ENCODE measurements at regions not wholly inside any gene's neighbourhood (a gene's known extent, or its start where the extent isn't known, plus 50 kb on each side); places are given as distances from the start of the nearest gene placed in this dataset.

- Histone ChIP-seq H3K27ac (no peak overlapping the region), H3K4me1 (no peaks in the 10 kb centered on the region), H3K36me3 (no peaks in the 10 kb centered on the region), H3K9me3 (no peaks in the 10 kb centered on the region), H3K27me3 (no peaks in the 10 kb centered on the region), H3K4me3 (no peak overlapping the region)
- TF ChIP-seq POLR2A (IDR thresholded peaks at IDR 0.05): no peak
- no peak for TF ChIP-seq CTCF (IDR thresholded peaks at IDR 0.05)
- no peak for DNase-seq
Observed at GRCh38 chr12:97680751-97681150, 218.1 kb downstream of the RMST start.

- DNase-seq: no peak
- Histone ChIP-seq H3K27ac (no peak overlapping the region), H3K4me1 (no peaks in the 10 kb centered on the region), H3K9me3 (no peaks in the 10 kb centered on the region), H3K4me3 (no peak overlapping the region), H3K36me3 (no peaks in the 10 kb centered on the region), H3K27me3 (no peaks in the 10 kb centered on the region)
- no peak for TF ChIP-seq POLR2A (IDR thresholded peaks at IDR 0.05)
- TF ChIP-seq CTCF (IDR thresholded peaks at IDR 0.05): no peak
Observed at GRCh38 chr12:97681612-97682504, 219.3 kb downstream of the RMST start.

GRCh38 chr12:97685360-97685759 lies 222.8 kb downstream of the RMST start:
- Histone ChIP-seq H3K27ac (no peak overlapping the region), H3K4me3 (no peak overlapping the region), H3K36me3 (no peaks in the 10 kb centered on the region), H3K4me1 (no peaks in the 10 kb centered on the region), H3K27me3 (no peaks in the 10 kb centered on the region), H3K9me3 (no peaks in the 10 kb centered on the region)
- no peak for DNase-seq
- TF ChIP-seq POLR2A (IDR thresholded peaks at IDR 0.05) (no peak), CTCF (IDR thresholded peaks at IDR 0.05) (no peak)

- Histone ChIP-seq H3K27ac (no peak overlapping the region), H3K4me3 (no peak overlapping the region), H3K27me3 (no peaks in the 10 kb centered on the region), H3K4me1 (no peaks in the 10 kb centered on the region), H3K9me3 (no peaks in the 10 kb centered on the region), H3K36me3 (no peaks in the 10 kb centered on the region)
- DNase-seq: no peak
- TF ChIP-seq POLR2A (IDR thresholded peaks at IDR 0.05) (no peak), CTCF (IDR thresholded peaks at IDR 0.05) (no peak)
Observed at GRCh38 chr12:97701901-97702300, 239.3 kb downstream of the RMST start.

- Histone ChIP-seq H3K27me3 (no peaks in the 10 kb centered on the region), H3K4me3 (no peak overlapping the region), H3K36me3 (no peaks in the 10 kb centered on the region), H3K9me3 (no peaks in the 10 kb centered on the region), H3K27ac (no peak overlapping the region), H3K4me1 (no peaks in the 10 kb centered on the region)
- no peak for TF ChIP-seq CTCF (IDR thresholded peaks at IDR 0.05)
- DNase-seq: no peak
Observed at GRCh38 chr12:97711392-97711791, 248.8 kb downstream of the RMST start.

Measured in Peyer's patch (tissue), 4 donors.